Suppressor macrophage treated with lipopolysaccharide for 1 hour (primary cell): ENCODE measurements at regions not wholly inside any gene's neighbourhood (a gene's known extent, or its start where the extent isn't known, plus 50 kb on each side); places are given as distances from the start of the nearest gene placed in this dataset.

ENCODE experiments used
- DNase-seq, 3 donors: peaks; one replicate each; pipeline ENCODE4 v3.0.0-alpha.2; 2020 to 2022

DNA sequence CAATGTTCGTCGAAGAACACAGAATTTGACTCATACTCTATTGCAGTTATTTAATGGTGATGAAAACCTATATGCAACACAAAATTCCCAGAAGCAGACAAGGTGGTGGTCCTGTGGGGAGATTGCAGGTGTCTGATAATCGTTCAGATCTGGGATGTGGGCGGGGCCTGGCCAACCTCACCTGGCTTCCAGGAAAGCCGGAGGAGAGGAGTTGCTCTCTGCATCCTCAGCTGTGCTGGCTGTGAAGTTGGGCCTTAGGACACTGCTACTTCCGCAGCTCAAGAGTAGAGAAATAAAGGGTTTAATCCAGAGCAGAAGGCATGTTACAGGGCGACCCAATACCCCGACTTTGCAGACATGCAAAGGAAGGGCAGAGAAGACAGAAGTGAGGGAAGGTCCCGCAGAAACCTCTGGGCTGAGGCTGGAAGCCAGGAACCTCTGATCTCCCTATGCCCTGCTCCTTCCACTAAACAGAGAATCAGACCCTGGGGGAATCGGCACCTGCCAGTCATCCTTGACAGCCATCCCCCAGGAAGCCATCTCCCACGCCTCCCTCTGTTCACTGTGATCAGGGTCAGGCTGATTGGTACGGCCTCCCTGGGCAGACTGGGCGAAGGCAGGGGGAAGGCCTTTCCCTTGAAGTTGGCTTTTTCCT lies 590.3 kb downstream of the AJAP1 start:
- no peak for DNase-seq

DNA sequence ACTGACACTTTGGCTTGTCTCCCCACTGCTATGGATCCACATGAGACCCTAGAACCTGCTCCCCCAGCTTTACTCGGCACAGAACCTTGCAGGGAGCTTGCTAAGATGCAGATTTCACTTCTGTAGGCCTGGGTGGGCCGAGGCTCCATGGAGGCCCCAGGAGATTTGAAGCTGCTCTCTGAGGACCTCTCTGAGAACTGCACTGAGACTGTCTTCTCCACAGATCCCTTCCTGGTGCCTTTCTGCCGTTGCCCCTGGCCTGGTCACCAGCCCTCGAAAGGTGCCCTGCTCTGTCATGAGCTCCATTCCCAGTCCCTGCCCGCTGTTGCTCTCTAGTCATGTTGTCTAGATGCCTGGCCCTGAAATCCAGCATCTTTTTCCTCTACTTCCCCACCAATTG lies 588.4 kb downstream of the AJAP1 start:
- DNase-seq, result no peak

DNA sequence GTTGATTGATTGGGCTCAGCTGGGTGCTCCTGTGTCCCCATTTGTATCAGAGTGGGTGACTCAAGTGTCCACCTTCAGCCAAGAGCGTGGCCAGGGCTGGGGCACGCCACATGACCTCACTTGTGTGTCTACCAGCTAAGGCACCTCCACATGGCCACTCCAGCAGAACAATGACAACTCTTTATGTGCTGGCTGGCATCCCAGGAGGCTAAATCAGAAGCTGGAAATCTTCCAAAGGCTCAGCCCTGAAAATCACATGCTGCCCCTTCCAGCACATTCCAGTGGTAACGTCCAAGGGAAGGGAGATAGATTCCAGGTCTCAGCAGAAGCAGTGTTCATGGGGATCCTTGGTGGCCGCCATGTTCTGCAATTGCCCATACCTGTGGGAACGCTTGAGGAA lies 585.5 kb downstream of the AJAP1 start:
- DNase-seq, result no peak

DNA sequence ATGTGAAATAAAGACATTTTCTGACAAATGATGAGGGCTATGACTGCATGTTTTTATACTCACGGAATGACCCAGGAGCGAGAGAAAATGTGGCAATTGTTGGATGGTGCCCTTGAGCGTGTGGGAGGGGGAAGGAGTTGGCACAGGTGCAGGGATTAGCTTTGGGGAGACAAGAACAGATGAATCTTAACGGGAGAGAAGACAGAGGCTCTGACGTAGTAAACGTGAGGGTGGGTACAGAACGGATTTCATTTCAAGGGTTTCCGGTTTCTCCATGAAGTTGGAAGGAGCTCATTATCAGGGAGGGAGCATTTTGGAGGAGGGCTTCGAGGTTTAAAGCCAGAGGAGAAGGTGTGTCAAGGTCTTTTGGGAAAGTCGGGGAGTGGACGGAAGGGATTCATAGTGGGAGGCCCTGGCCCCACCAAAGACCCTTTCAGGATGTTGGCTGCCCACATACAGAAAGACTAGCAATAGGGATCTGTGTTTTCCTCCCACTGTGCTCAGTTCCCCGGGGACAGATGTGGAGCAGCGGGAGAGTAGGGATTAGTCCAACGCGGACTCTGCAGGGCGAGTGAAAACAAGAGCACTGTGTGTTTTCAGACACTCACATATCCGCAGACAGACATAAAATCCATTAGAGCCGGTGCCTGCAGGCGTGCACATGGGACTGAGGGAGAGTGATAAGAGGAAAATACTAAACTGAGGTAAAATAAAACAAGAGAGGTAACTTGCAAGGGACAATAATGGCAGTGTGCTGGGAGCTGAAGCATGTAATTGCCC lies 584.1 kb downstream of the AJAP1 start:
- no peak for DNase-seq

DNA sequence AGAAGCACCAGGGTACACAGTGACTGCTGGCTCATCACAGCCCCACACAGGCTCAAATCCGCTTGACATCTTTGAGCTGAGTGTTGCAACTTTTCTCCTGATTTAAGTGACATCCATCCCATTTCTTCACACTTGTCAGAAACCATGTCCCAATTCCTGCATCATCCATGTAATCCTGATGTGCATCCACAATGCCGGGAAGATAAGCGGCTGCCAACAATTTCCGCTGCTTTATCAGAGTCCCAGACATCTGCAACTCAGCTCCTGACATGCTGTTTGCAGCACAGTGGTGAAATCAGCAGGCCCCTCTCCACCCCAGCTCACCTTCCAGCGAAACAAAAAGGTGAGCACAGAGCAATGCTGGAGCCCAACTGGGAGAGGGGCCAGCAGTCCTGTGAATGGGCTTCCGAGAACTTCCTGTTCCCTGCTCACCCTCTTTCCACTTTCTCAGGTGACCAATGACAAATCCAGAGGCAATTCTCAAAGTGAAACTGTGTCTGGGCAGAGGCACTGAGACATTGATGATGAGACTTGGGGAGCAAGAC lies 581.0 kb downstream of the AJAP1 start:
- DNase-seq, result no peak

DNA sequence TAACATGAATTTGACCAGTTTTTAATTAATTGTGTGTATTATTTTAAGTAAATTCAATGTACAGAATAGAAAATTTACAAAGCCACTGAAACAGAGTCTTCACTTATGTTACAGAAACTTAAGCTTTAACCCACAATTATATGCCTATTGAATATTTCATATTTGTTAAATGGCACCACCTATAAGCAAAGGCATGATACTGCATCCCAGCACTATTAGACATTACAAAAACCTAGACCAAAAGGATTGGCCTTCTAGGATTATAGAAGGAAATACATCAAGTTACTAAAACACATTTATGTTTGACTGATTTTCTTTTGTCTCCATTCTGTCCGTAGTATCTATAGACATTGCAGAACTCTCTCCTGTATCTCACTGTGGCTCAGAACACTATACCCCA lies 578.1 kb downstream of the AJAP1 start:
- no peak for DNase-seq

DNA sequence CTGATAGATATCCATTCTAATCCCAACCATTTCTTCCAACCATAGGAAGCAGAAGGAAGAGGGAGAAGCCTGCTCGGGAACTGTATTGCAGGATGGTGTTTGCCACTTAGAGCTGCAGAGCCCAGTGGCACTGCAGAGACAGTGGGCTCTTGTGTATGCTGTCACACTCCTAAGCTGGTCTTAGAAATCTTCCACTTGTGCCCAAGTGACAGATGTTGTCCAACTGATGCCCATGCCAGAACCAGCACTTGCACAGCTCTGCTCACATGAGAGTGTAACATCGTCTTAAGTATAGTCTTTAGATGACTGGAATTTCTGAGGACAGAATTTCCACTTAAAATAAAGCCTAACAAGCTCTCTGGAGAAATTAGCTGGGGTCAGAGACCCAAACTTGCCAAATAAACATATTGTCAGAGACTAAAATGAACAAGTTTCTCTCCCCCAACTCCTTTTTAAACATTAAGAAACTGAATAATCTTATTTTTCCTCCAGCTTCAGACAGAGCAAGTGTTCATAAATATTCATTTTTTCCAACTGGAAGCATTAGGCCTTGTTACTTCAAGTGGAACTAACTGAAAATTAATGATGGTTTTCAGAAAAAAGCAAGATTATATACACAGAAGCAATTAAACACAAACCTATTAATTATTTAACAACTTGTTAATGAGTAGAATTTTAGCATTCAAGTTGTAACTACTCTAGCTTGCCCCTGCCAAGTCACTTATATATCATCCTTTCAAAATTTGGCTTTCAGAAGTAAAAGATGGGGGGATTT lies 577.3 kb downstream of the AJAP1 start:
- DNase-seq, result no peak

DNA sequence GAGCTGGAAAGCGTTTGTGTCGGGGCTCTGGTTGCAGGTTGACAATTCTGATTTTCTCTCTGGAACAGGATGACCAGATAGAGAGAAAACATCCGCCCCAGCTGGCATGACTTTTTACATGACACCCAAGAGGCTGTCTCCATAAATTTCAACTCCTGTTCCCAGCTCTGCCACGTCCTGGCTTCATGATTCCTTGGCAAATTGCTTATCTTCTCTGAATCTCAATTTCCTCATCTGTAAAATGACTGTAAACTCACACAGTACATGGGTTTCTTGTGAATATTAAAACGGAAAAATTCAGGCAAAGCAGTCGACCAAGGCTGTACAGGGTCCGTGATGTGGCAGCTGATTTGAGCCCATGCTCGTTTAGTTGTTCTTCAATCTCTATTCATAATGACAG lies 572.7 kb downstream of the AJAP1 start:
- no peak for DNase-seq

DNA sequence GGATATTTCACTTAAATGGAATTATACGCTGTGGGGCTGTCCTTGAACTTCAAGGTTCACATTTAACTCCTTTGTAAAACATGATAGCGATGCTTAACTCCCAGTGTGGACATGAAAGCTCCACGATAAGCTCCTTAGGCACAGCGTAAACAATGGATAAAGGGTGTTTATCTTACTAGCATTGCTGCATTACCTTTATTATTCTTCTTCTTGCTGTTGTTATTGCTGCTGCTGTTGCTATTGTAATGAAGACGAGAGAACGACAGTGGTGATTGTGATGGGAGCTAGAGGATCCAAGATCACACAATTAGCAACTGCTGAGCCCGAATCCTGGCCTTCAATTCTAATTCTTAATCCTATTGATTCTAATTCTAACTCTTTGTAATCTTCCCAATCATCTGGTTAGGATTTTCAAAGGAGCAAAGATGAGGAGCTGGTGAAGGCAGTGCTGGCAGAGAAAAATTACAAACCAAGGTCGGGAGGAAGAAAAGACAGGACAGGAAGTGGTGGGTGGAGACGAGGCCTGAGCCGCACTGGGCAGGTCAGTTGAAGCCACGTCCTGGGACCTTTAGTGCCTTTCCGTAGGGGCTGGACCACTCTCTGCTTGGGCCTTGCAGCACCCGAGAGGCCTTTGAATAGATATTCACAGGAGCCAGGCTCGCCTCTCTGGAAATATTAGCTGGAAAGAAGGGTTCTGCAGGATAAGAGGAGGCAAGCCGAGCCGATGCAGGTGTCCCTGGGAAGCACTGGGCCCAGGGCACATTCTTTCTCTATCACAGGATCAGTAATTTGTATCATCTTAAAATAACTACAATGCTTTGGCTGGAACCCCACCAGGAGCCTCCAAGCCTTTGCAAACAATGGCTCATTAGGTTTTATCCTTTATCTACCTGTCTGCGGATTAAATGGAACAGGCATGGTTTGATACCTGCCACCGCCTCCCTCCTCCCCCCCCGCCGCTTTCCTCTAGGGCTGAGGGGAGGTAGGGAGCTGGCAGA lies 571.6 kb downstream of the AJAP1 start:
- DNase-seq, result no peak

DNA sequence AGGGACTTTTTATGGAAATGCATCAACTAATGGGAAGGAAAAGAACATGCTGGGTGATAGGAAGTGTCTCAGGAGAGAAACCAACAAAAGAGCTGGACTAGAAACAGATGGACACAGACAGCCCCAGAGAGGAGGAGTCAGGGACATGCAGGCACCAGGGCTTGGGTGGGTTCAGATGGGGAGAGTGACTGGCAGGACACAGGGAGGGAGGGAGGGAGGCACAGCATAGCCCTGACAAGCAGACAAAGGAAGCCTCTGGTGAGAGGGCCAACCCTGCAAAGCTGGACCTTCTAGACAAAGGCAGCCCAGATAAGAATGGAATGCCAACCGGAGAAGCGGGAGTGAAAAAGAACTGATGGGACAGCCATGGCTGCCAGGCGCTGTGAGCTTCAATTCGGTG lies 568.8 kb downstream of the AJAP1 start:
- DNase-seq, result no peak

DNA sequence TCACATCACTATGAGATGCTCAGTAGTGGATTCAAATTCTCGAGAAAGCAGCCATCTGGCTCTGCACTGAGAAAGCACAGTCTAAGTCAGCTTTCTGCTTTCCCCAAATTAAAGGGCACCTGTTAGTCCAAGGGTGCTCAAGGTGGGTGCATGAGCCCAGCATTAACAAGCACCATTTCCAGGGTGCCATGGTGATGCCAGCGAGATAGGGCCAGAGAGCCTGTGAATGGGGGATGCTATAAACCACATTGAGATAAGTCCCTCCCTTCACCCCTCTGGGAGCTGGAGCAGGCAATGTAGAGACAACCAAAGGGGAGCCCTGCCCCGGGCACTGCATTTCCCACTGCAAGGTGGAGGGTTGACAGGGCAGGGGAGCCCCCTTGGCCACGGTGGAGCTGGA lies 568.2 kb downstream of the AJAP1 start:
- DNase-seq, result no peak

DNA sequence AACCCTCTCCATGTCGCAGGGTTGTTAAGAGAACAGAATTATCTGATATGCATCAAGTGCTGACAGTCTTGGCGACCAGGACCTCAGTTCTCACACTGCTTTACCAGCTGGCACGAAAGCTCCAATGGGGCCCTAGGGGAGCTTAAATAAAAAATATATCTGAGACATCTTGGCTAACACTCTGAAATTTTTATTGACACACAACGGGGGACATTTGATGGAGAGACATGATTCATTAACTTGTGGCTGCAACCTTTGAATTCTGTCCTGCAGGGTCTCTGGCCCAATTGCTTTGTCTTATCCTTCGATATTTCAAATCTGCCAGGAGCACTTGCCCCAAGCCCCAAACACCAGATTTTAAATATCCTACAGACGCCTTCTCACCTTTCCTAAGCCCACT lies 567.0 kb downstream of the AJAP1 start:
- no peak for DNase-seq

DNA sequence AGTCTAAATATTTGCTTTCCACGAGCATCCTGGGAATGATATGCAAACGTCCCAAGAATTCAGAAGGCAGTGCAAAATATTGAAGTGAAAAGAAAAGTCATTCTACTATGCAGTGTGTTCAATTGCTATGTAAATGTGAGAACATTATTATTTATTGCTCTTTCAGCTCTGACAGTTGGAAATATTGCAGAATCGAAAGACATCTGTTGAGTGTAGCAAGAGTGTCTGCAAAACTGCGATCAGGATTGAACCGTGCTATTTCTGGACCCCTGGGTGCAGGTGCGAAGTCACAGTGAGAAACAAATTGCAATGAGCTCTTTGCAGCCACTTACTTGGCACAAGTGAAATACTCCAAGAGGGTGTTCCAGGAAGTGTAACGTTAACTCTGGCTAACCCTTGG lies 566.4 kb downstream of the AJAP1 start:
- DNase-seq, result no peak

DNA sequence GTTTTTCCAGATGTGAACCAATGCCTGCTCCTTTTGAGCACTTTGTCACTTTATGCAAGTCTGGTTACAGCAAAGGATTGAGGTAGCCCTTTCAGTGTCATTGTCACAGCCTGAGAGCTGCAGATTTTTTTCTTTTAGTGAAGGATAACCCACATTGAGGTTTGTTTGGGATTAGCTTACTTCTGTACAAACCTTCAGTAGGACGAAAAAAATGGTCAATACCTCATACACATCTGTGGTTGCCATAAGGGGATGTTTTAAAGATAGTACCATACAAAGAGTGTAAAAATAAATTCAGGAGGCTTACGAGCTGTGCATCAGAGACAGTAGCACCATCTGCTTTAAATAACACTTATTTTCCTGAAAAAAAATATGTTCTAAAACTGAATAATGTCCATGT lies 566.0 kb downstream of the AJAP1 start:
- no peak for DNase-seq

DNA sequence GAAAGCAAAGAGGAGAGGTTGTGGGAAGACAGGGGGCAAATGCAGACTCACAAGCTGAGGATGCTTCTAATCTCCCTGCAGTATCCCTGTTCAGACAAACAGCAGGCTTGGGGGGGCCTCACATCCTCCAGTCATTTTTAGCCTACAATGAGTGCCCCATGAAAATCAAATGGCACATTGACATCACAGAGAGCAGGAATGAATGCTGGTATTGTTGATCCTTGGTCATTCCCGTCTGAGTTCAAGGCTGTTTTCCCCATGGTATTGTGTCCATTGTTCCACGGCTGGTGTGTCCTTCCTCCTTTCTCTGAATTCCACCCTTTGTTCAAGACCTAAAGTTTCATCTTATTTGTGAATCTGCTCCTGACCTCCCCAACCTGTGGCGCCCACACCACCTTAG lies 545.6 kb downstream of the AJAP1 start:
- DNase-seq, result no peak

DNA sequence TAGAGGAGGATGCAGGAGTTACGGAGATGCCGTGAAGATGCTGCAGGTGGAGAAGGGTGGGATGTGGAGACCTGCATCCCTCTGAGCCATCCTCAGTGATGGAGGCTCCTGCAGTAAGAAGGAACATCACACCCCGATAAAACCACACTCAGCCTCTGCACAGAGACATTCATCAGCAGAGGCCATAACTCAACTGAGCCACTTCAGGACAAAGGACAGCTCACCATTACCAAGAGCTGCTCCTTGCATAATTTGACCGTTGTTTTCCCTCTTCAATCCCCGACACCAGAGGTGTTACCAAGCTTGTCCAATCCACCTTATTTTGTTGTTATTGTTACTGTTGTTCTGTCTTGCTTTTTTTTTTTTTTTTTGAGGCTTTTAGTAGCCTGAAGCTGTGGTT lies 543.9 kb downstream of the AJAP1 start:
- no peak for DNase-seq

DNA sequence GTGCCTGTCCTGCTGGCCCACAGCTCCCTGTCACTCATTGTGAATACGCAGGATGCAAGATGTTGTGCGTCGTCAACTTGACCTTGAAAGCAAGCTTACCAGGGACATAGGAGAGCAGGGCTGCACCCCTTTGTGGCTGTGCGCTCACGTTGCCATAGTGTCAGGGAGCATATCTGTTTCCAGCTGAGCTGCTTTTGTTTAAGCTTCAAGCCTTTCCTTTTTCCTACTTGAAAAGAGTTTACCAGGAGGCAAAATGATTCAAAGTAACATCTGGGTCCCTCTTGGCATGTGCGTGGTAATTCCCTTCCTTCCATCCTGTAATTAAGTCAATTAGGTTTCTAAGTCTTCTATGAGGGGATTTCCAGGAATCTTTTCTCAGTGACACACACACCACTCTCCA lies 537.1 kb downstream of the AJAP1 start:
- DNase-seq, result no peak

DNA sequence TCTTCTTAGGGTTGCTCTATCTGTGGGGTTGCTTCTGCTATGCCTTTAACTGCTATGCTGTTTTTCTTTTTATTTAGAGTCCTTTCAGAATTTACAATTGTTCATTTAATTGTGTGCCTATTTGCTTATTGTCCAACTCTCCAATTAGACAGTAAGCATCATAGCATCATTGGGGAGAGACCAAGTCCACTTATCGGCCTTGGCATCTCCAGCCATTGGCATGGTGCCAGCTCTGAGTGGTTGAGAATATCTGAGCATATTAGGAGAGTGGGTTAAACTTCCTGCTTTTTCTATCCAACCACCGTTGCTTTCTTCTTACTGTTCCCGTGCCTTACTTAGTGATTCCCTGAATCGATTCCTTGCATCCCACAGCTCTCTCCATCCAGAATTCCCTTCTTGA lies 535.0 kb downstream of the AJAP1 start:
- DNase-seq, result no peak

DNA sequence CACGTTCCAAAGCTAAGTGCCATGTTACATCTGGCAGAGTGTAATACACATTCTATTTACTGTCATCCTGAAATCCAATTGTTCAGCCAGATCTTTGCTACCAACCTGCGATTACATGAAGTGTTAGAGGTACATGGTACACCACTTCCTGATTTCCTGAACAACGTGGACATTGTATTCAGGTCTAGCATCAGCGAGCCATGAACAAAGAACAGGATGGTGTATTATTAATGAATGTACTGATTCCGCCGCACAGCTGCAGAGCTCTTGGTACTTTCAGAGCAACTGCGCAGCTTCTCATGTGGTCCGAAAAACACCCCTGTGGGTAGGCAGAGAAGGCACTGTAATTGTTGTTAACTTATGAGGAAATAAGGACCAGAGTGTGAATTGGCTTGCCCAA lies 511.4 kb downstream of the AJAP1 start:
- DNase-seq, result no peak

DNA sequence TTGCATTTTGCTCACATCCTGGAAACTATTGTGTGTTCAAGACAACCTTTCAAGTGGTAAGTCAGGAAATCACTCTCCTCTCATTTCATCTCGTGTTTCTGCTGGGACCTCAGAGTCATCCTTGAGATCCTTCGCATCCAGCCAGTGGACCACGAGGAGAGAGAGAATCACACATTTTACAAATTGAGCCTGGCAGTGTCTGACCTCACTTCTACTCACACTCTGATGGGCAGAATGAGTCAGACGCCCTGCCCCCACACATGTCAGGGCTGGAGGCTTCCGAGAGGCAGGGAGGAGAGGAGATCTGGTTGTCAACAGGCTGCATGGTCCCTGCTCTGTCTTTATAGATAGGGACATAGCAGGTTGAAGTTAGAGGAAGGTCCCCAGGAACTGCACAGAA lies 509.7 kb downstream of the AJAP1 start:
- no peak for DNase-seq

DNA sequence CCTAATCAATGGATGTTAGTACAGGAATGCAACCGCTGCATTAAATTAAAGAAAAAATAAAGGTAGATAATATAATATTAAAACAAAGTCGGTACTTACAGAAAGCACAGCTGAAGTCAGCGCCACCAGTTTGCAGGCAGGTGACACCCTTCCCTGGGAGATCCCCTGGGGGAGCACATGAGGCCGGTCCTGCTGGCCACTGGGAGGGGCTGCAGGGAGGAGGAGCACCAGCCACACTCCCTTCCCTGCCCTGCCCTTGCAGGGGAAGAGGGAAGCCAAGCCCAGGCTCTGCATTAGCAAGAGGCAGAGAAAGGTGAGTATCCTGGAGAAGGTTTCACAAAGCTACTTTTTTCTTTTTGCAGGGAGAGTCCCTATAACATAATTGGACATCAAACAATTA lies 507.0 kb downstream of the AJAP1 start:
- no peak for DNase-seq

DNA sequence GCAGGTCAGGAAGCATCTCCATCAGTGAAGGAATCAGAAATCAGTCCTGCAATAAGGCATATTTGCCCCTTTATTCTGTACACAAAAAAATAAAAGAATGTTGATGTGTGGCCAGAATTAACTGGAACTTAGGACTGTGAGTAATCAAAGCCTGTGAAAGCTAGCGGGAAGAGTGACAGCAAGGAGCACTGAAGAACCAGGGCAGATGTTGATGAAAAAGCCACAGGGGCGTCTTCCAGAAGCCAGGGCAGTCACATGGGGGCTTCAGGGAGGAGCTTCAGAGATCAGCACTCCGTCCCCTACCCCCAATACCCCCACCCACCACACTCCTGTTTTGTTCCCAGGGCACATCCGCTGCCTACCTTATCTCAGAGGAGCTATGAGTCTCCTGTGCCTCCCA lies 502.8 kb downstream of the AJAP1 start:
- DNase-seq, result no peak
